Kasumi-1 (cell line): ENCODE measurements at regions not wholly inside any gene's neighbourhood (a gene's known extent, or its start where the extent isn't known, plus 50 kb on each side); places are given as distances from the start of the nearest gene placed in this dataset.
"Not testable (repeated sequence)": the region's sequence is repeated elsewhere in the genome, so short reads cannot be mapped to it uniquely, and the experiment has no call there.

Experiments
- DNase-seq, 2 experiments: peaks; one replicate each; lab custom pipeline; 2025; lab: John Stamatoyannopoulos, UW

- DNase-seq = peak; percentile 96
Measured at GRCh38 chr3:138890555-138891187, 55.9 kb upstream of the PIK3CB start.

GRCh38 chr3:138889792-138890191, 55.1 kb upstream of the PIK3CB start:
- DNase-seq = no peak

- peak in 1 of 2 experiments; percentile 36 for DNase-seq
Measured at GRCh38 chr3:138888560-138888959, 53.8 kb upstream of the PIK3CB start.

- not testable (repeated sequence) for DNase-seq
Measured at GRCh38 chr3:138886096-138886495, 51.4 kb upstream of the PIK3CB start.
